SK-N-SH (cell line): ENCODE measurements at regions not wholly inside any gene's neighbourhood (a gene's known extent, or its start where the extent isn't known, plus 50 kb on each side); places are given as distances from the start of the nearest gene placed in this dataset.

Experiments used
- CTCF ChIA-PET: fragments of 300-600, 350-600 bp; formaldehyde crosslinking; extraction: SDS; loops from one replicate; lab custom pipeline; 2021; lab: Yijun Ruan, JAX
- POLR2A ChIA-PET: fragments of 350-600 bp; sonication (Branson Sonifier 250); formaldehyde crosslinking; extraction: SDS; loops from one replicate; lab custom pipeline; 2020; ENCODE audit warnings: antibody characterized with exemption, inconsistent platforms; lab: Yijun Ruan, JAX
- DNase-seq: peaks from one replicate; pipeline ENCODE4 v3.0.0; 2012
- H2AFZ ChIP-seq: fragments of 200-600 bp; sonication (generic); 2 replicates; pipeline ENCODE4 v1.8.1; 2016; ENCODE audit warnings: antibody characterized with exemption, mild to moderate bottlenecking, low read depth
- H3F3A ChIP-seq: fragments of 200-600 bp; sonication (generic); replicated peaks from 2 replicates; pipeline ENCODE3; 2016; ENCODE audit warnings: antibody characterized with exemption, mild to moderate bottlenecking; ENCODE audit not compliant: insufficient read depth
- H3K27ac ChIP-seq, 2 experiments: fragments of 200-500 bp in 1 of 2; fragments of 200-600 bp in 1 of 2; sonication (Bioruptor generic) in 1 of 2; sonication (generic), shearing (Covaris generic) in 1 of 2; 2 replicates each; pipeline versions ENCODE4 v1.5.1 to v1.6.1; 2014 to 2016; ENCODE audit warnings: low read depth in 2 of 2, inconsistent platforms in 1 of 2, low read length in 1 of 2, mild to moderate bottlenecking in 1 of 2, mixed read lengths in 1 of 2
- H3K27me3 ChIP-seq: fragments of 200-600 bp; sonication (generic), shearing (Covaris generic); 2 replicates; pipeline ENCODE4 v1.6.1; 2016; ENCODE audit warnings: mixed run types; ENCODE audit not compliant: insufficient read depth
- H3K36me3 ChIP-seq, 2 experiments: fragments of 200-500 bp in 1 of 2; fragments of 200-600 bp in 1 of 2; sonication (Bioruptor generic) in 1 of 2; sonication (generic) in 1 of 2; replicated peaks in 1 of 2; 2 replicates each; pipeline versions ENCODE3 to v1.5.1; 2014 to 2016; ENCODE audit warnings: low read length in 1 of 2, mild to moderate bottlenecking in 1 of 2; ENCODE audit not compliant: insufficient read depth in 2 of 2, control insufficient read depth in 1 of 2
- H3K4me1 ChIP-seq, 2 experiments: fragments of 200-500 bp in 1 of 2; fragments of 200-600 bp in 1 of 2; sonication (Bioruptor generic) in 1 of 2; sonication (generic), shearing (Covaris generic) in 1 of 2; 2 replicates each; pipeline versions ENCODE4 v1.5.1 to v1.6.1; 2014 to 2016; ENCODE audit warnings: low read depth in 1 of 2, low read length in 1 of 2, mixed run types in 1 of 2; ENCODE audit not compliant: insufficient read depth in 2 of 2, control insufficient read depth in 1 of 2
- H3K4me2 ChIP-seq: fragments of 200-600 bp; sonication (generic), shearing (Covaris generic); 2 replicates; pipeline ENCODE4 v1.6.1; 2017; ENCODE audit warnings: mixed run types
- H3K4me3 ChIP-seq, 2 experiments: fragments of 200-500 bp in 1 of 2; fragments of 200-600 bp in 1 of 2; sonication (Bioruptor generic) in 1 of 2; sonication (generic), shearing (Covaris generic) in 1 of 2; 2 replicates each; pipeline versions ENCODE4 v1.5.1 to v1.8.1; 2014 to 2016; ENCODE audit warnings: low read depth in 2 of 2, inconsistent platforms in 1 of 2, low read length in 1 of 2, mild to moderate bottlenecking in 1 of 2, mixed read lengths in 1 of 2, moderate library complexity in 1 of 2
- H3K79me2 ChIP-seq: fragments of 200-600 bp; sonication (generic); 2 replicates; pipeline ENCODE4 v1.8.1; 2017; ENCODE audit warnings: mild to moderate bottlenecking; ENCODE audit not compliant: insufficient read depth
- H3K9ac ChIP-seq: fragments of 200-600 bp; sonication (generic); 2 replicates; pipeline ENCODE4 v1.6.1; 2017; ENCODE audit warnings: mixed run types
- H3K9me2 ChIP-seq: fragments of 200-600 bp; sonication (generic); 2 replicates; pipeline ENCODE4 v1.6.1; 2017; ENCODE audit warnings: mixed run types
- H3K9me3 ChIP-seq: fragments of 200-600 bp; sonication (generic); 2 replicates; pipeline ENCODE4 v1.6.1; 2017; ENCODE audit warnings: mixed run types, mild to moderate bottlenecking, moderate library complexity
- H4K20me1 ChIP-seq: fragments of 200-600 bp; sonication (generic); 2 replicates; pipeline ENCODE4 v1.6.1; 2017; ENCODE audit warnings: mild to moderate bottlenecking, mixed run types; ENCODE audit not compliant: insufficient read depth
- CTCF ChIP-seq: fragments of 200-600 bp; sonication (generic); IDR thresholded peaks from 2 replicates; pipeline ENCODE4 v1.6.1; 2017; ENCODE audit warnings: antibody characterized with exemption, mild to moderate bottlenecking, moderate library complexity
- FOSL2 ChIP-seq: IDR thresholded peaks from 2 replicates; pipeline ENCODE4 v1.4.0; 2012; ENCODE audit warnings: low read depth, mild to moderate bottlenecking, moderate library complexity, borderline replicate concordance
- FOXJ3 ChIP-seq: sonication (generic); formaldehyde crosslinking; IDR thresholded peaks from 2 replicates; pipeline ENCODE4 v1.5.1; 2020; ENCODE audit warnings: mild to moderate bottlenecking, missing genetic modification reagents
- GABPA ChIP-seq: IDR thresholded peaks from 2 replicates; pipeline ENCODE4 v1.4.0; 2012; ENCODE audit warnings: low read depth, mild to moderate bottlenecking
- GATA2 ChIP-seq: sonication (generic); formaldehyde crosslinking; IDR thresholded peaks from 2 replicates; pipeline ENCODE4 v1.5.0; 2020; ENCODE audit warnings: mild to moderate bottlenecking, missing genetic modification reagents
- MAX ChIP-seq: IDR thresholded peaks from 2 replicates; pipeline ENCODE4 v1.4.0; 2012; ENCODE audit warnings: low read depth
- MXI1 ChIP-seq: IDR thresholded peaks from 2 replicates; pipeline ENCODE4 v1.6.1; 2012; ENCODE audit warnings: mild to moderate bottlenecking, low read depth, low read length, improper control_type of control experiment
- RAD21 ChIP-seq: IDR thresholded peaks from 2 replicates; pipeline ENCODE4 v1.6.1; 2012; ENCODE audit warnings: mild to moderate bottlenecking, low read length
- RCOR1 ChIP-seq: fragments of 150-350 bp; IDR thresholded peaks from 2 replicates; pipeline ENCODE4 v1.6.1; 2017; ENCODE audit warnings: antibody characterized with exemption, low read length
- REST ChIP-seq: IDR thresholded peaks from 2 replicates; pipeline ENCODE4 v1.6.1; 2012; ENCODE audit warnings: mild to moderate bottlenecking, low read depth, low read length, moderate library complexity
- SIN3A ChIP-seq: IDR thresholded peaks from 2 replicates; pipeline ENCODE4 v1.6.1; 2012; ENCODE audit warnings: low read depth, mild to moderate bottlenecking, low read length, moderate library complexity, borderline replicate concordance
- SMC3 ChIP-seq: IDR thresholded peaks from 2 replicates; pipeline ENCODE4 v1.6.1; 2012; ENCODE audit warnings: low read depth, low read length, improper control_type of control experiment
- WGBS: methylation state at CpG from one replicate; pipeline ENCODE4 v1.1.6; 2017; ENCODE audit warnings: low lambda C conversion rate; 5-methylcytosine and 5-hydroxymethylcytosine counted together

- Histone ChIP-seq H3K4me3 (no peak overlapping the region), H3K9ac (no peak overlapping the region), H3K9me2 (no peaks in the 10 kb centered on the region), H3K27ac (no peak overlapping the region), H3F3A (no peaks in the 10 kb centered on the region), H3K36me3 (no peaks in the 10 kb centered on the region), H2AFZ (no peak overlapping the region), H3K4me2 (no peak overlapping the region), H3K79me2 (no peaks in the 10 kb centered on the region), H3K9me3 (no peaks in the 10 kb centered on the region), H3K27me3 (no peaks in the 10 kb centered on the region), H4K20me1 (no peaks in the 10 kb centered on the region), H3K4me1 (no peaks in the 10 kb centered on the region)
- DNase-seq = peak; percentile 36
- WGBS = 20% methylated on average over 9 of the region's 9 CpGs
- TF ChIP-seq CTCF (peak; percentile 71), SIN3A (no peak), SMC3 (peak; percentile 58; the same call in 1 of the 2 replicates), RAD21 (peak; percentile 62)
- POLR2A ChIA-PET = no interaction called here
- CTCF ChIA-PET = interaction anchor here (0.6 to 1.5 kb wide), 11 partner anchors 9 to 492 kb away, joined by 3 to 6 read pairs (median 3); no protein-coding TSS in a partner anchor
Observed at GRCh38 chr12:74021937-74022336, 515.7 kb upstream of the ATXN7L3B start.

- H3K9me2 ChIP-seq = no peaks in the 10 kb centered on the region
- H3K27ac ChIP-seq = no peak overlapping the region
- H2AFZ ChIP-seq = no peak overlapping the region
- H3K79me2 ChIP-seq = no peaks in the 10 kb centered on the region
- no peak overlapping the region for H3K4me2 ChIP-seq
- no peaks in the 10 kb centered on the region for H3F3A ChIP-seq
- no peaks in the 10 kb centered on the region for H4K20me1 ChIP-seq
- no peak overlapping the region for H3K9ac ChIP-seq
- no peaks in the 10 kb centered on the region for H3K4me1 ChIP-seq
- POLR2A ChIA-PET = no interaction called here
- no peaks in the 10 kb centered on the region for H3K27me3 ChIP-seq
- 5% methylated on average over 2 of the region's 2 CpGs for WGBS
- TF ChIP-seq FOSL2 = no peak
- TF ChIP-seq GABPA = no peak
- no peak for TF ChIP-seq MXI1
- no peak for TF ChIP-seq RCOR1
- no peak for TF ChIP-seq REST
- TF ChIP-seq GATA2 (CRISPR knock-in tag) = no peak
- no peak for TF ChIP-seq MAX
- no peak for TF ChIP-seq FOXJ3 (CRISPR knock-in tag)
- no peak overlapping the region for H3K4me3 ChIP-seq
- H3K36me3 ChIP-seq = no peaks in the 10 kb centered on the region
- CTCF ChIA-PET = no interaction called here
- H3K9me3 ChIP-seq = no peaks in the 10 kb centered on the region
- no peak for DNase-seq
Observed at GRCh38 chr12:74031045-74031444, 506.6 kb upstream of the ATXN7L3B start.
